Colonic mucosa (tissue), 4 donors: ENCODE measurements at regions not wholly inside any gene's neighbourhood (a gene's known extent, or its start where the extent isn't known, plus 50 kb on each side); places are given as distances from the start of the nearest gene placed in this dataset.

ENCODE experiments used
- DNase-seq: peaks from one replicate; pipeline ENCODE4 v3.0.0-alpha.2; 2020
- H3K27ac ChIP-seq: fragments of 200-600 bp; one replicate; pipeline ENCODE4 v1.8.0; 2021
- H3K27me3 ChIP-seq: fragments of 200-600 bp; one replicate; pipeline ENCODE4 v1.8.0; 2021
- H3K36me3 ChIP-seq: fragments of 200-600 bp; one replicate; pipeline ENCODE4 v1.8.0; 2021
- H3K4me1 ChIP-seq: fragments of 200-600 bp; one replicate; pipeline ENCODE4 v1.8.0; 2021; ENCODE audit warnings: mild to moderate bottlenecking
- H3K4me3 ChIP-seq: fragments of 200-600 bp; one replicate; pipeline ENCODE4 v1.8.0; 2021
- H3K9ac ChIP-seq, 2 donors: one replicate each; pipeline ENCODE4 v1.7.0; 2013; ENCODE audit warnings: control low read depth in 2 of 2, low read depth in 2 of 2, low read length in 2 of 2
- H3K9me3 ChIP-seq: fragments of 200-600 bp; one replicate; pipeline ENCODE4 v1.8.0; 2021
- intact Hi-C: fragments of 100-400 bp; cut with DNase I; formaldehyde crosslinking; loops from one replicate; pipeline ENCODE4 v1.14.1; 2022
- TF ChIP-seq, protein P1 (sequence below): fragments of 200-600 bp; IDR thresholded peaks from one replicate; pipeline ENCODE4 v1.8.0; 2022; ENCODE audit warnings: antibody characterized with exemption, mild to moderate bottlenecking
- donor health status: healthy.
- donor health status: DM: no; HTN: no; CAD: no.
- donor health status: DM: no; HTN: no; CAD: no.

GRCh38 chr22:47713941-47714340, 951.5 kb downstream of the TBC1D22A start:
- Histone ChIP-seq H3K36me3 (no peaks in the 10 kb centered on the region), H3K4me3 (no peak overlapping the region), H3K27ac (no peak overlapping the region), H3K27me3 (no peaks in the 10 kb centered on the region), H3K9me3 (no peaks in the 10 kb centered on the region), H3K4me1 (no peaks in the 10 kb centered on the region), H3K9ac (no peak overlapping the region)
- DNase-seq = no peak
- intact Hi-C loops = no loop called here
- TF ChIP-seq, protein P1, sequence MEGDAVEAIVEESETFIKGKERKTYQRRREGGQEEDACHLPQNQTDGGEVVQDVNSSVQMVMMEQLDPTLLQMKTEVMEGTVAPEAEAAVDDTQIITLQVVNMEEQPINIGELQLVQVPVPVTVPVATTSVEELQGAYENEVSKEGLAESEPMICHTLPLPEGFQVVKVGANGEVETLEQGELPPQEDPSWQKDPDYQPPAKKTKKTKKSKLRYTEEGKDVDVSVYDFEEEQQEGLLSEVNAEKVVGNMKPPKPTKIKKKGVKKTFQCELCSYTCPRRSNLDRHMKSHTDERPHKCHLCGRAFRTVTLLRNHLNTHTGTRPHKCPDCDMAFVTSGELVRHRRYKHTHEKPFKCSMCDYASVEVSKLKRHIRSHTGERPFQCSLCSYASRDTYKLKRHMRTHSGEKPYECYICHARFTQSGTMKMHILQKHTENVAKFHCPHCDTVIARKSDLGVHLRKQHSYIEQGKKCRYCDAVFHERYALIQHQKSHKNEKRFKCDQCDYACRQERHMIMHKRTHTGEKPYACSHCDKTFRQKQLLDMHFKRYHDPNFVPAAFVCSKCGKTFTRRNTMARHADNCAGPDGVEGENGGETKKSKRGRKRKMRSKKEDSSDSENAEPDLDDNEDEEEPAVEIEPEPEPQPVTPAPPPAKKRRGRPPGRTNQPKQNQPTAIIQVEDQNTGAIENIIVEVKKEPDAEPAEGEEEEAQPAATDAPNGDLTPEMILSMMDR = no peak

DNA sequence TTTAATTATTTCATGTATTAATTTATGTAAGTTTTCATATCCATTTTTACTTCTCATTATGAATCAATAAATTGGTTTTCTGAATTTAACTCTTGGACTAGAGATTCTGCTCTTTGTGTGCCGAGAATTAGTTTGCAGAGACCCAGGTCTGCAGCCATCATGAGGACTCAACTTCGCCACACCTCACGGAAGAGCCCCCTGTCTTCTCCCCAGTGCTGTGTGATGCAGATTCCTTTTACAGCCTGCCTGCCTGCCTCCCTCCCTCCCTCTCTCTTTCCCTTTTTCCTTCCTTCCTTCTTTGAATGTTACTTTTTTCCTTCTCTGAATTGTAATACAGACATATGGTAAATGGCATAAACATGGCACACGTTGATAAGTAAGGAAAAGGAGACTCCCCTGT, 947.7 kb downstream of the TBC1D22A start:
- H3K27ac ChIP-seq = no peak overlapping the region
- TF ChIP-seq, protein P1 = no peak
- H3K27me3 ChIP-seq = no peaks in the 10 kb centered on the region
- H3K9me3 ChIP-seq = no peaks in the 10 kb centered on the region
- intact Hi-C loops = no loop called here
- no peaks in the 10 kb centered on the region for H3K36me3 ChIP-seq
- H3K4me3 ChIP-seq = no peak overlapping the region
- no peaks in the 10 kb centered on the region for H3K4me1 ChIP-seq
- H3K9ac ChIP-seq = no peak overlapping the region
- DNase-seq = no peak

DNA sequence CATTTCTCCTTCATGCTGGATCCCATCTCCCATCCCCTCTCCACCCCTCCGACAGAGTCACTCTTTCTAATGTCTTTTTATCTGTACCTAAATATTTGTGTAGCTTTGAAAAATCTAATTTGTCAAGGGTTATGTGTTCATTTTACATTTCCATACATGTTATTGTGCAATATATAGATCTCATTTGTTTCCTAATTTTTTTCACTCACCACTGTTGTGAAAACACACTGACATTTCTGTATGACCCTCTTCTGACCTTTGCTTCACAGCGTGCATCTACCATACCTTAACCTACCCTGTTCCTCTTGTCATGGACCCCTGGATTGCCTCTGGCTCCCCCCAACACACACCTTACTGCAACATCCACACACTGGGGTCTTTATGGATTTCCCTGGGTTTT, 942.9 kb downstream of the TBC1D22A start:
- TF ChIP-seq, protein P1 = no peak
- no peaks in the 10 kb centered on the region for H3K9me3 ChIP-seq
- DNase-seq = no peak
- intact Hi-C loops = no loop called here
- H3K4me1 ChIP-seq = no peaks in the 10 kb centered on the region
- no peak overlapping the region for H3K27ac ChIP-seq
- H3K4me3 ChIP-seq = no peak overlapping the region
- H3K36me3 ChIP-seq = no peaks in the 10 kb centered on the region
- H3K27me3 ChIP-seq = no peaks in the 10 kb centered on the region
- no peak overlapping the region for H3K9ac ChIP-seq

DNA sequence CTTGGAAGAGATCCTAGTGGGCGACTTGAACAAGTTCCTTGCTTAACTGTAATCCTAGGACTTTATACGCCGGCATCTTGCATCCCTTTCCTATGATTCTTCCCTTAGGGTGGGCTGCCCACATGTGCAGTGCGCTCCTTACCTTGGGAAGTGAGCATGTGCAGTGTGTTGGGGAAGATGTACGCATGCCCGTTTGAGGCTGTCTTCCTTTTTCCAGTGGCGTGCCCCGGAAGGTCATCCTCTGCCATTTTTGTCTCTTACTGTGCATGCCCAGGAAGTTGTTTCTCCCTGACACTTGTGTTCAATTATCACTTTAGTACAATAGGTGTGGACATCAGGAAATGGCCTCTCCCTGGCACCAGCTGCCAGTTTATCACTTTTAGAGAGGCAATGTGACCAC, 936.5 kb downstream of the TBC1D22A start:
- DNase-seq = no peak
- Histone ChIP-seq H3K4me3 (no peak overlapping the region), H3K36me3 (no peaks in the 10 kb centered on the region), H3K9ac (no peak overlapping the region), H3K9me3 (no peaks in the 10 kb centered on the region), H3K4me1 (no peaks in the 10 kb centered on the region), H3K27me3 (no peaks in the 10 kb centered on the region), H3K27ac (no peak overlapping the region)
- TF ChIP-seq, protein P1 = no peak
- intact Hi-C loops = no loop called here

- no peaks in the 10 kb centered on the region for H3K27me3 ChIP-seq
- H3K4me3 ChIP-seq = no peak overlapping the region
- intact Hi-C loops = no loop called here
- DNase-seq = no peak
- H3K4me1 ChIP-seq = no peaks in the 10 kb centered on the region
- no peaks in the 10 kb centered on the region for H3K9me3 ChIP-seq
- H3K27ac ChIP-seq = no peak overlapping the region
- no peaks in the 10 kb centered on the region for H3K36me3 ChIP-seq
- TF ChIP-seq, protein P1 = no peak
- no peak overlapping the region for H3K9ac ChIP-seq
Observed at GRCh38 chr22:47697861-47698260, 935.4 kb downstream of the TBC1D22A start.

GRCh38 chr22:47696776-47697175, 934.3 kb downstream of the TBC1D22A start:
- H3K36me3 ChIP-seq = no peaks in the 10 kb centered on the region
- H3K9me3 ChIP-seq = no peaks in the 10 kb centered on the region
- TF ChIP-seq, protein P1 = no peak
- DNase-seq = no peak
- no peak overlapping the region for H3K9ac ChIP-seq
- no peak overlapping the region for H3K4me3 ChIP-seq
- H3K27me3 ChIP-seq = no peaks in the 10 kb centered on the region
- H3K4me1 ChIP-seq = no peaks in the 10 kb centered on the region
- H3K27ac ChIP-seq = no peak overlapping the region
- intact Hi-C loops = no loop called here
